ENCODE measurements at regions not wholly inside any gene's neighbourhood (a gene's known extent, or its start where the extent isn't known, plus 50 kb on each side); places are given as distances from the start of the nearest gene placed in this dataset.

GRCh38 chr13:34046457-34046856 is 228.5 kb downstream of the RFC3 start:
- DNase-seq = no peak

GRCh38 chr13:34048652-34049051 is 230.7 kb downstream of the RFC3 start:
- no peak for DNase-seq

- no peak for DNase-seq
Observed at GRCh38 chr13:34056733-34057258, 238.8 kb downstream of the RFC3 start.

- no peak for DNase-seq
Observed at GRCh38 chr13:34064456-34065205, 246.7 kb downstream of the RFC3 start.

- no peak for DNase-seq
Observed at GRCh38 chr13:34065928-34066327, 248.0 kb downstream of the RFC3 start.

GRCh38 chr13:34066344-34066743 is 248.4 kb downstream of the RFC3 start:
- no peak for DNase-seq

- DNase-seq = no peak
Observed at GRCh38 chr13:34070006-34070405, 252.1 kb downstream of the RFC3 start.

GRCh38 chr13:34070544-34071303 is 252.8 kb downstream of the RFC3 start:
- DNase-seq = no peak

GRCh38 chr13:34076319-34076718 is 258.4 kb downstream of the RFC3 start:
- no peak for DNase-seq

GRCh38 chr13:34076943-34077703 is 259.2 kb downstream of the RFC3 start:
- peak; percentile 32 for DNase-seq

GRCh38 chr13:34078334-34078999 is 260.5 kb downstream of the RFC3 start:
- no peak for DNase-seq

- no peak for DNase-seq
Observed at GRCh38 chr13:34085204-34085603, 267.3 kb downstream of the RFC3 start.

GRCh38 chr13:34086281-34086680 is 268.3 kb downstream of the RFC3 start:
- no peak for DNase-seq

- no peak for DNase-seq
Observed at GRCh38 chr13:34087791-34088190, 269.8 kb downstream of the RFC3 start.

GRCh38 chr13:34103854-34104253 is 285.9 kb downstream of the RFC3 start:
- DNase-seq = no peak

GRCh38 chr13:34104853-34105252 is 286.9 kb downstream of the RFC3 start:
- no peak for DNase-seq

GRCh38 chr13:34107806-34108205 is 289.9 kb downstream of the RFC3 start:
- DNase-seq = no peak

- no peak for DNase-seq
Observed at GRCh38 chr13:34108410-34108809, 290.5 kb downstream of the RFC3 start.

GRCh38 chr13:34114581-34114980 is 296.6 kb downstream of the RFC3 start:
- DNase-seq = no peak

GRCh38 chr13:34116651-34117050 is 298.7 kb downstream of the RFC3 start:
- no peak for DNase-seq

GRCh38 chr13:34124666-34125306 is 306.8 kb downstream of the RFC3 start:
- no peak for DNase-seq

- DNase-seq = no peak
Observed at GRCh38 chr13:34127523-34127922, 309.6 kb downstream of the RFC3 start.

Measured in retina (tissue), 1 donor.